HCT116 (cell line): ENCODE measurements at regions not wholly inside any gene's neighbourhood (a gene's known extent, or its start where the extent isn't known, plus 50 kb on each side); places are given as distances from the start of the nearest gene placed in this dataset.

Source experiments
- ATAC-seq: fragments of 200-7000 bp; cut with Tn5 transposase; 2 replicates; pipeline ENCODE4 v1.9.1; 2020; ENCODE audit warnings: mild to moderate bottlenecking, moderate library complexity
- BruUV-seq: library from RNA; stranded (reverse); fragments of 400-500 nt; replicated peaks from 2 replicates; lab custom pipeline; 2021; lab: Mats Ljungman, UMichigan
- CTCF ChIA-PET: fragments of 300-600 bp; sonication (Branson Sonifier 250); formaldehyde crosslinking; loops from one replicate; lab custom pipeline; 2021; ENCODE audit warnings: antibody characterized with exemption; lab: Charles Lee
- POLR2A ChIA-PET: fragments of 300-600, 350-600 bp; sonication (Branson Sonifier 250); formaldehyde crosslinking; loops from one replicate; lab custom pipeline; 2021; ENCODE audit warnings: antibody characterized with exemption; lab: Charles Lee
- RAD21 ChIA-PET, 2 experiments: fragments of 300-600 bp; sonication (Branson Sonifier 250); formaldehyde crosslinking; loops; one replicate each; lab custom pipeline; 2023; ENCODE audit warnings: low total read pairs in 2 of 2; ENCODE audit not compliant: uncharacterized antibody in 2 of 2, unreplicated experiment in 2 of 2, low non-redundant PET in 1 of 2; lab: Charles Lee
- DNase-seq: peaks from one replicate; pipeline ENCODE4 v3.0.0-alpha.2; 2010; ENCODE audit warnings: low read depth, low spot score
- H2AFZ ChIP-seq: fragments of 200-600 bp; shearing (Covaris generic), sonication (generic); 2 replicates; pipeline ENCODE4 v1.6.1; 2017; ENCODE audit warnings: low read depth, mixed run types, mixed read lengths, antibody characterized with exemption, low read length; ENCODE audit not compliant: poor library complexity, severe bottlenecking
- H3K27ac ChIP-seq: 2 replicates; pipeline ENCODE4 v1.5.1; 2012; ENCODE audit warnings: low read depth, low read length
- H3K27me3 ChIP-seq: fragments of 200-600 bp; sonication (generic); 2 replicates; pipeline ENCODE4 v1.6.1; 2016; ENCODE audit warnings: mixed run types, low read length, mixed read lengths; ENCODE audit not compliant: insufficient read depth
- H3K36me3 ChIP-seq, 2 experiments: fragments of 200-500 bp in 1 of 2; fragments of 200-600 bp in 1 of 2; sonication (Bioruptor generic) in 1 of 2; sonication (generic) in 1 of 2; 2 replicates each; pipeline versions ENCODE4 v1.5.1 to v1.6.1; 2014 to 2016; ENCODE audit warnings: low read length in 2 of 2, inconsistent platforms in 1 of 2, mixed read lengths in 1 of 2, mixed run types in 1 of 2; ENCODE audit not compliant: insufficient read depth in 2 of 2, control insufficient read depth in 1 of 2
- H3K4me1 ChIP-seq, 2 experiments: fragments of 200-600 bp in 1 of 2; sonication (generic) in 1 of 2; 2 replicates each; pipeline versions ENCODE4 v1.5.1 to v1.6.1; 2012 to 2017; ENCODE audit warnings: low read length in 2 of 2, inconsistent platforms in 1 of 2, mild to moderate bottlenecking in 1 of 2, mixed read lengths in 1 of 2, mixed run types in 1 of 2, moderate library complexity in 1 of 2; ENCODE audit not compliant: insufficient read depth in 2 of 2, control insufficient read depth in 1 of 2
- H3K4me2 ChIP-seq: fragments of 200-600 bp; sonication (generic); 2 replicates; pipeline ENCODE4 v1.6.1; 2017; ENCODE audit warnings: mixed run types, low read length, mixed read lengths
- H3K4me3 ChIP-seq, 2 experiments: fragments of 200-600 bp in 1 of 2; sonication (generic) in 1 of 2; replicated peaks in 1 of 2; 2 replicates each; pipeline ENCODE4 v1.5.1; 2011 to 2016; ENCODE audit warnings: low read length in 2 of 2, control low read depth in 1 of 2, low read depth in 1 of 2, mild to moderate bottlenecking in 1 of 2, mixed read lengths in 1 of 2, mixed run types in 1 of 2
- H3K79me2 ChIP-seq: fragments of 200-600 bp; sonication (generic); 2 replicates; pipeline ENCODE4 v1.6.1; 2017; ENCODE audit warnings: mild to moderate bottlenecking, mixed run types, low read length, moderate library complexity, mixed read lengths; ENCODE audit not compliant: insufficient read depth
- H3K9ac ChIP-seq: fragments of 200-600 bp; sonication (generic); 2 replicates; pipeline ENCODE4 v1.6.1; 2016; ENCODE audit warnings: low read length, mixed read lengths
- H3K9me2 ChIP-seq: fragments of 200-600 bp; sonication (generic), shearing (Covaris generic); 2 replicates; pipeline ENCODE4 v1.6.1; 2017; ENCODE audit warnings: mixed run types, mild to moderate bottlenecking, moderate library complexity; ENCODE audit not compliant: insufficient read depth
- H3K9me3 ChIP-seq, 2 experiments: fragments of 200-500 bp in 1 of 2; fragments of 200-600 bp in 1 of 2; sonication (Bioruptor generic) in 1 of 2; sonication (generic) in 1 of 2; 2 replicates each; pipeline ENCODE4 v1.6.1; 2014 to 2017; ENCODE audit warnings: low read length in 2 of 2, mixed read lengths in 2 of 2, inconsistent platforms in 1 of 2, low read depth in 1 of 2, mild to moderate bottlenecking in 1 of 2, mixed run types in 1 of 2, moderate library complexity in 1 of 2; ENCODE audit not compliant: control insufficient read depth in 1 of 2, insufficient read depth in 1 of 2
- H4K20me1 ChIP-seq: fragments of 200-600 bp; sonication (generic), shearing (Covaris generic); 2 replicates; pipeline ENCODE4 v1.6.1; 2017; ENCODE audit warnings: mixed run types, mild to moderate bottlenecking, moderate library complexity; ENCODE audit not compliant: insufficient read depth
- CBX3 ChIP-seq: IDR thresholded peaks from 2 replicates; pipeline ENCODE4 v1.6.1; 2012; ENCODE audit warnings: low read depth
- CEBPB ChIP-seq: IDR thresholded peaks from 2 replicates; pipeline ENCODE4 v1.6.1; 2012; ENCODE audit warnings: low read depth
- ELF1 ChIP-seq: IDR thresholded peaks from 2 replicates; pipeline ENCODE4 v1.6.1; 2012; ENCODE audit warnings: low read depth, borderline replicate concordance
- EZH2phosphoT487 ChIP-seq: fragments of 200-600 bp; IDR thresholded peaks from 2 replicates; pipeline ENCODE4 v1.6.1; 2018; ENCODE audit warnings: antibody characterized with exemption, borderline replicate concordance
- FOSL1 ChIP-seq: IDR thresholded peaks from 2 replicates; pipeline ENCODE4 v1.6.1; 2012; ENCODE audit warnings: low read depth
- JUND ChIP-seq: IDR thresholded peaks from 2 replicates; pipeline ENCODE4 v1.6.1; 2012
- POLR2A ChIP-seq: IDR thresholded peaks from 2 replicates; pipeline ENCODE4 v1.7.0; 2011; ENCODE audit warnings: borderline replicate concordance; ENCODE audit not compliant: insufficient read depth, insufficient read length; ENCODE audit errors: extremely low read depth
- RAD21 ChIP-seq: IDR thresholded peaks from 2 replicates; pipeline ENCODE4 v1.6.1; 2012; ENCODE audit warnings: low read depth, mild to moderate bottlenecking
- SP1 ChIP-seq: IDR thresholded peaks from 2 replicates; pipeline ENCODE4 v1.6.1; 2012; ENCODE audit warnings: low read depth
- SRF ChIP-seq: IDR thresholded peaks from 2 replicates; pipeline ENCODE4 v1.6.1; 2012; ENCODE audit warnings: low read depth
- ZFX ChIP-seq: fragments of 450-650 bp; IDR thresholded peaks from 2 replicates; pipeline ENCODE4 v1.6.1; 2017
- intact Hi-C: fragments of 100-400 bp; cut with micrococcal nuclease; formaldehyde crosslinking; loops from 2 replicates; pipeline ENCODE4 v1.10.0; 2022
- TF ChIP-seq, protein P1 (sequence below): IDR thresholded peaks from 2 replicates; pipeline ENCODE4 v1.6.1; 2012
- TF ChIP-seq, protein P2 (sequence below), 3 experiments: fragments of 200-600 bp in 1 of 3; sonication (generic) in 1 of 3; IDR thresholded peaks in 2 of 3; conservative IDR thresholded peaks in 1 of 3; 2 replicates each; pipeline ENCODE4 v1.5.1; 2012 to 2017; ENCODE audit warnings: low read depth in 2 of 3, low read length in 2 of 3, antibody characterized with exemption in 1 of 3, borderline replicate concordance in 1 of 3, control low read depth in 1 of 3, mild to moderate bottlenecking in 1 of 3, mixed read lengths in 1 of 3, mixed run types in 1 of 3, moderate library complexity in 1 of 3; ENCODE audit not compliant: insufficient read depth in 1 of 3

DNA sequence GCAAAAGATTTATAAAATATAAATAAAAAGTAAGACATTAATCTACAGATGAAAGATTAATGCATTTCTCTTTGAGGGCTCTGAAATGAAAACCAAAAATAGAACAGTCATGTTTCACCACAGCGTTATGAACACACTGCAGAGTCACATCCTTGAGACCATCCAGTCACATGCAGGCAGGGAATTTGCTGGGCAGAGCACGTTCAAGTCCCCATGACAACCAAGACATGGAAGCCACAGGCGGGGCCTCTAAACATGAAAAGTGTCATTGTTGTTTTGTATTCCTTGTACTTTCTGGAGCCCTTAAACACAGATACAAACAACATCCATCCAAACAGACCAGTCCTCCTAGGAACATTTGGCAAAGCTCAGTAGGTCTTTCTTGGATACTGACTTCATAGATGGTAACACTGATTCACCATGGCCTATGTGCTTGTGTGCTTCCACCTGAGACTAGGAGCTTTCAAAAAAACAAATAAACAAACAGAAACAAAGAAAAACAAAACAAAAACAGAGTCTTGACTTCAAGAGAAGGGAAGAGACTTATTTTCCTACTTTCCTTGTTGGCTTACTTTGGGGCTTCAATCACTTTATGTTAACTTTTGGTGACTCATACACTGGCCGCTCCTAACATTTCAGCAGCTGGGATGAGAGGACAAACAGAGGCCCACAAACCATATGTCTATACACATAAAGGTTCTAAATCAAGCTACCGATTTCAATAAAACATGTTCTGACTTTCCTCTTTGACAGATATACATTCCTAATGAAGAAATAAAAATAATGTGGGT, 99.5 kb upstream of the CCDC85A start:
- ATAC-seq = no peak
- intact Hi-C loops = no loop called here
- Histone ChIP-seq H3K4me3 (no peak overlapping the region), H3K9ac (no peak overlapping the region), H3K9me3 (no peaks in the 10 kb centered on the region), H3K4me2 (no peak overlapping the region)
- TF ChIP-seq ELF1 = no peak
- TF ChIP-seq SRF = no peak
- TF ChIP-seq FOSL1 = no peak
- no peak for TF ChIP-seq EZH2phosphoT487
- TF ChIP-seq POLR2A = no peak
- no peak for TF ChIP-seq CBX3
- TF ChIP-seq, protein P1, sequence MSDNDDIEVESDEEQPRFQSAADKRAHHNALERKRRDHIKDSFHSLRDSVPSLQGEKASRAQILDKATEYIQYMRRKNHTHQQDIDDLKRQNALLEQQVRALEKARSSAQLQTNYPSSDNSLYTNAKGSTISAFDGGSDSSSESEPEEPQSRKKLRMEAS = no peak
- no peak for TF ChIP-seq CEBPB
- TF ChIP-seq SP1 = no peak
- TF ChIP-seq, protein P2, sequence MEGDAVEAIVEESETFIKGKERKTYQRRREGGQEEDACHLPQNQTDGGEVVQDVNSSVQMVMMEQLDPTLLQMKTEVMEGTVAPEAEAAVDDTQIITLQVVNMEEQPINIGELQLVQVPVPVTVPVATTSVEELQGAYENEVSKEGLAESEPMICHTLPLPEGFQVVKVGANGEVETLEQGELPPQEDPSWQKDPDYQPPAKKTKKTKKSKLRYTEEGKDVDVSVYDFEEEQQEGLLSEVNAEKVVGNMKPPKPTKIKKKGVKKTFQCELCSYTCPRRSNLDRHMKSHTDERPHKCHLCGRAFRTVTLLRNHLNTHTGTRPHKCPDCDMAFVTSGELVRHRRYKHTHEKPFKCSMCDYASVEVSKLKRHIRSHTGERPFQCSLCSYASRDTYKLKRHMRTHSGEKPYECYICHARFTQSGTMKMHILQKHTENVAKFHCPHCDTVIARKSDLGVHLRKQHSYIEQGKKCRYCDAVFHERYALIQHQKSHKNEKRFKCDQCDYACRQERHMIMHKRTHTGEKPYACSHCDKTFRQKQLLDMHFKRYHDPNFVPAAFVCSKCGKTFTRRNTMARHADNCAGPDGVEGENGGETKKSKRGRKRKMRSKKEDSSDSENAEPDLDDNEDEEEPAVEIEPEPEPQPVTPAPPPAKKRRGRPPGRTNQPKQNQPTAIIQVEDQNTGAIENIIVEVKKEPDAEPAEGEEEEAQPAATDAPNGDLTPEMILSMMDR (IDR thresholded peaks at IDR 0.05 in 2 of 3, conservative IDR thresholded peaks at IDR 0.05 in 1 of 3; ENCODE audit: borderline replicate concordance in 1 of 3, insufficient read depth in 1 of 3, low read depth in 2 of 3, low read length in 2 of 3) = no peak
- no peak for TF ChIP-seq RAD21
- no peak for TF ChIP-seq JUND
- no peak for TF ChIP-seq ZFX
- TF ChIP-seq, all 23 proteins: peak for 0
- Histone ChIP-seq H3K9me2 (no peaks in the 10 kb centered on the region), H3K79me2 (no peaks in the 10 kb centered on the region), H3K27me3 (no peaks in the 10 kb centered on the region; the same call in 1 of the 2 replicates), H4K20me1 (no peaks in the 10 kb centered on the region), H3K27ac (no peak overlapping the region), H2AFZ (no peak overlapping the region), H3K4me1 (no peaks in the 10 kb centered on the region), H3K36me3 (no peaks in the 10 kb centered on the region)
- DNase-seq = no peak
- POLR2A ChIA-PET = no interaction called here
- no TSS peak for BruUV-seq
- CTCF ChIA-PET = no interaction called here
- RAD21 ChIA-PET = no interaction called here
